NB4 (cell line): ENCODE measurements at regions not wholly inside any gene's neighbourhood (a gene's known extent, or its start where the extent isn't known, plus 50 kb on each side); places are given as distances from the start of the nearest gene placed in this dataset.

ENCODE experiments used
- MYC ChIP-seq: IDR thresholded peaks from 2 replicates; pipeline ENCODE4 v1.6.1; 2011; ENCODE audit warnings: low read depth, low read length
- POLR2A ChIP-seq: IDR thresholded peaks from 2 replicates; pipeline ENCODE4 v1.6.1; 2011; ENCODE audit warnings: mild to moderate bottlenecking; ENCODE audit not compliant: insufficient read length; ENCODE audit errors: extremely low read depth
- TF ChIP-seq, protein P1 (sequence below): IDR thresholded peaks from one replicate; pipeline ENCODE4 v1.5.1; 2012; ENCODE audit warnings: low read depth, low read length
- TF ChIP-seq, protein P2 (sequence below): IDR thresholded peaks from 2 replicates; pipeline ENCODE4 v1.6.1; 2011; ENCODE audit warnings: low read depth, low read length

DNA sequence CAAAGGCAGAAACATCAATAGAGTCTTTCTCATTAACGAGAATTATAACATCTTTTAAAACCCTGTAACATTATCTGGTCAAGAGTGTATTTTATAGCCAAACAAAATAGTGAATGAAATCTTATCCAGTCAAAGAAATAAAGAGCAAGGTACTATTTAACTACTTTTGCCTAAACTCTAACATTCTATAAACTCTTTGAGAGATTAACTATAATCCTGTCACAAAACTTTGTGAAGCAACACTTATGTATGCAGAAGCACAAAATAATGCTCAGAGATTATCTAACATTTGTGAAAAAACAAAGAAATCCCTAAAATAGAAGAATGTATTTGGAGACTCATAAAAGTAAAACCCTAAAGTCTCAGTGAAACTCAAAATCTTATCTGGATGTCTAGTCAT lies 124.4 kb upstream of the LUZP2 start:
- TF ChIP-seq, protein P1, sequence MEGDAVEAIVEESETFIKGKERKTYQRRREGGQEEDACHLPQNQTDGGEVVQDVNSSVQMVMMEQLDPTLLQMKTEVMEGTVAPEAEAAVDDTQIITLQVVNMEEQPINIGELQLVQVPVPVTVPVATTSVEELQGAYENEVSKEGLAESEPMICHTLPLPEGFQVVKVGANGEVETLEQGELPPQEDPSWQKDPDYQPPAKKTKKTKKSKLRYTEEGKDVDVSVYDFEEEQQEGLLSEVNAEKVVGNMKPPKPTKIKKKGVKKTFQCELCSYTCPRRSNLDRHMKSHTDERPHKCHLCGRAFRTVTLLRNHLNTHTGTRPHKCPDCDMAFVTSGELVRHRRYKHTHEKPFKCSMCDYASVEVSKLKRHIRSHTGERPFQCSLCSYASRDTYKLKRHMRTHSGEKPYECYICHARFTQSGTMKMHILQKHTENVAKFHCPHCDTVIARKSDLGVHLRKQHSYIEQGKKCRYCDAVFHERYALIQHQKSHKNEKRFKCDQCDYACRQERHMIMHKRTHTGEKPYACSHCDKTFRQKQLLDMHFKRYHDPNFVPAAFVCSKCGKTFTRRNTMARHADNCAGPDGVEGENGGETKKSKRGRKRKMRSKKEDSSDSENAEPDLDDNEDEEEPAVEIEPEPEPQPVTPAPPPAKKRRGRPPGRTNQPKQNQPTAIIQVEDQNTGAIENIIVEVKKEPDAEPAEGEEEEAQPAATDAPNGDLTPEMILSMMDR = no peak
- TF ChIP-seq POLR2A = no peak
- TF ChIP-seq, protein P2, sequence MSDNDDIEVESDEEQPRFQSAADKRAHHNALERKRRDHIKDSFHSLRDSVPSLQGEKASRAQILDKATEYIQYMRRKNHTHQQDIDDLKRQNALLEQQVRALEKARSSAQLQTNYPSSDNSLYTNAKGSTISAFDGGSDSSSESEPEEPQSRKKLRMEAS = no peak
- no peak for TF ChIP-seq MYC
